ENCODE measurements at regions not wholly inside any gene's neighbourhood (a gene's known extent, or its start where the extent isn't known, plus 50 kb on each side); places are given as distances from the start of the nearest gene placed in this dataset.

- H3K4me1 ChIP-seq (ENCODE audit: control insufficient read depth, extremely low read depth, insufficient read depth, low read length), result no peaks in the 10 kb centered on the region
- no TSS peak for BruUV-seq (replicated peaks)
- H3K4me3 ChIP-seq (replicated peaks in 1 of 3; ENCODE audit: insufficient read depth in 1 of 3, low read depth in 1 of 3, low read length in 3 of 3), result no peak overlapping the region
- H3K27me3 ChIP-seq (ENCODE audit: control insufficient read depth in 2 of 2, insufficient read depth in 2 of 2, low read length in 2 of 2), result no peaks in the 10 kb centered on the region
- H2AFZ ChIP-seq (ENCODE audit: low read depth, low read length), result no peak overlapping the region
- H3K36me3 ChIP-seq (ENCODE audit: control insufficient read depth in 2 of 2, extremely low read depth in 1 of 2, insufficient read depth in 2 of 2, low read length in 2 of 2), result no peaks in the 10 kb centered on the region
- FAIRE-seq (no peak), DNase-seq (ENCODE audit: low read depth, low spot score) (no peak)
- intact Hi-C loops (cut with micrococcal nuclease), result no loop called here
- TF ChIP-seq FOS (IDR thresholded peaks at IDR 0.05; ENCODE audit: borderline replicate concordance, insufficient read depth, low read length) (no peak), POLR2AphosphoS5 (IDR thresholded peaks at IDR 0.05; ENCODE audit: insufficient read depth, low read depth, low read length) (no peak), MYC (IDR thresholded peaks at IDR 0.05; ENCODE audit: low read depth, low read length) (no peak), JUN (IDR thresholded peaks at IDR 0.05; ENCODE audit: borderline replicate concordance, insufficient read depth, insufficient read length, low read depth) (no peak), MAX (IDR thresholded peaks at IDR 0.05; ENCODE audit: insufficient read depth, insufficient read length) (no peak), POLR2A (IDR thresholded peaks at IDR 0.05; ENCODE audit: low read depth, low read length) (no peak), EZH2 (IDR thresholded peaks at IDR 0.05; ENCODE audit: borderline replicate concordance, low read depth, low read length, severe bottlenecking) (no peak), GATA2 (IDR thresholded peaks at IDR 0.05; ENCODE audit: insufficient read depth, insufficient read length, low read depth, low read length) (no peak)
- TF ChIP-seq, protein P1, sequence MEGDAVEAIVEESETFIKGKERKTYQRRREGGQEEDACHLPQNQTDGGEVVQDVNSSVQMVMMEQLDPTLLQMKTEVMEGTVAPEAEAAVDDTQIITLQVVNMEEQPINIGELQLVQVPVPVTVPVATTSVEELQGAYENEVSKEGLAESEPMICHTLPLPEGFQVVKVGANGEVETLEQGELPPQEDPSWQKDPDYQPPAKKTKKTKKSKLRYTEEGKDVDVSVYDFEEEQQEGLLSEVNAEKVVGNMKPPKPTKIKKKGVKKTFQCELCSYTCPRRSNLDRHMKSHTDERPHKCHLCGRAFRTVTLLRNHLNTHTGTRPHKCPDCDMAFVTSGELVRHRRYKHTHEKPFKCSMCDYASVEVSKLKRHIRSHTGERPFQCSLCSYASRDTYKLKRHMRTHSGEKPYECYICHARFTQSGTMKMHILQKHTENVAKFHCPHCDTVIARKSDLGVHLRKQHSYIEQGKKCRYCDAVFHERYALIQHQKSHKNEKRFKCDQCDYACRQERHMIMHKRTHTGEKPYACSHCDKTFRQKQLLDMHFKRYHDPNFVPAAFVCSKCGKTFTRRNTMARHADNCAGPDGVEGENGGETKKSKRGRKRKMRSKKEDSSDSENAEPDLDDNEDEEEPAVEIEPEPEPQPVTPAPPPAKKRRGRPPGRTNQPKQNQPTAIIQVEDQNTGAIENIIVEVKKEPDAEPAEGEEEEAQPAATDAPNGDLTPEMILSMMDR (IDR thresholded peaks at IDR 0.05; ENCODE audit: extremely low read depth in 1 of 2, insufficient read depth in 1 of 2, low read depth in 1 of 2, low read length in 2 of 2), result no peak
- CTCF ChIA-PET, result no interaction called here
- H3K9me1 ChIP-seq (replicated peaks; ENCODE audit: control insufficient read depth, extremely low read depth, insufficient read depth, low read length), result no peaks in the 10 kb centered on the region
- no peaks in the 10 kb centered on the region for H3K9me3 ChIP-seq (replicated peaks; ENCODE audit: control insufficient read depth, insufficient read depth, low read length)
- dilution Hi-C loops (cut with MboI; ENCODE audit: extremely low pct_ligation_motif_present, low sequenced_read_pairs), result no loop called here
- no peak overlapping the region for H3K9ac ChIP-seq (replicated peaks; ENCODE audit: extremely low read depth, insufficient read depth, low read length)
- no peaks in the 10 kb centered on the region for H3K79me2 ChIP-seq (ENCODE audit: control insufficient read depth, insufficient read depth, low read length)
- POLR2A ChIA-PET, result no interaction called here
- H4K20me1 ChIP-seq (replicated peaks; ENCODE audit: control insufficient read depth, extremely low read depth, insufficient read depth, low read length), result no peaks in the 10 kb centered on the region
- no peak overlapping the region for H3K27ac ChIP-seq (ENCODE audit: insufficient read depth, low read depth, low read length)
- H3K4me2 ChIP-seq (ENCODE audit: insufficient read depth, low read length), result no peak overlapping the region
Observed at GRCh38 chr14:83164016-83164415, 1630.4 kb upstream of the SEL1L start.
